OCI-LY1 (cell line): ENCODE measurements at regions not wholly inside any gene's neighbourhood (a gene's known extent, or its start where the extent isn't known, plus 50 kb on each side); places are given as distances from the start of the nearest gene placed in this dataset.

Experiments
- CTCF ChIP-seq: fragments of 200-600 bp; sonication (generic), shearing (Covaris generic); IDR thresholded peaks from 2 replicates; pipeline ENCODE4 v1.5.1; 2017; ENCODE audit warnings: mild to moderate bottlenecking, antibody characterized with exemption, low read length, moderate library complexity, mixed read lengths
- EZH2 ChIP-seq: fragments of 200-600 bp; sonication (generic), shearing (Covaris generic); IDR thresholded peaks from 2 replicates; pipeline ENCODE4 v1.8.0; 2017; ENCODE audit warnings: borderline replicate concordance, mixed run types, mild to moderate bottlenecking, antibody characterized with exemption, low read length, moderate library complexity, mixed read lengths

- no peak for TF ChIP-seq CTCF
- no peak for TF ChIP-seq EZH2
These were observed 59.3 kb upstream of the UBE2E1 start for GRCh38 chr3:23746441-23746840.
